ENCODE measurements at regions not wholly inside any gene's neighbourhood (a gene's known extent, or its start where the extent isn't known, plus 50 kb on each side); places are given as distances from the start of the nearest gene placed in this dataset.

GRCh38 chr9:23907343-23907742, 81.3 kb upstream of the ELAVL2 start:
- no peaks in the 10 kb centered on the region for H3K27me3 ChIP-seq (ENCODE audit: control insufficient read depth, insufficient read depth, low read length, poor library complexity, severe bottlenecking)
- no peak overlapping the region for H3K4me3 ChIP-seq (ENCODE audit: low read length)
- no peak overlapping the region for H3K4me3 Mint-ChIP-seq
- H3K27ac Mint-ChIP-seq, result no peak overlapping the region
- H3K27me3 Mint-ChIP-seq (ENCODE audit: insufficient read depth), result no peaks in the 10 kb centered on the region
- H3K36me3 Mint-ChIP-seq (ENCODE audit: low read depth), result no peaks in the 10 kb centered on the region
- H3K9me3 ChIP-seq (ENCODE audit: control insufficient read depth, low read length), result no peaks in the 10 kb centered on the region
- H3K9ac ChIP-seq (ENCODE audit: extremely low read depth, low read length, poor library complexity, severe bottlenecking), result no peak overlapping the region
- TF ChIP-seq, protein P1, sequence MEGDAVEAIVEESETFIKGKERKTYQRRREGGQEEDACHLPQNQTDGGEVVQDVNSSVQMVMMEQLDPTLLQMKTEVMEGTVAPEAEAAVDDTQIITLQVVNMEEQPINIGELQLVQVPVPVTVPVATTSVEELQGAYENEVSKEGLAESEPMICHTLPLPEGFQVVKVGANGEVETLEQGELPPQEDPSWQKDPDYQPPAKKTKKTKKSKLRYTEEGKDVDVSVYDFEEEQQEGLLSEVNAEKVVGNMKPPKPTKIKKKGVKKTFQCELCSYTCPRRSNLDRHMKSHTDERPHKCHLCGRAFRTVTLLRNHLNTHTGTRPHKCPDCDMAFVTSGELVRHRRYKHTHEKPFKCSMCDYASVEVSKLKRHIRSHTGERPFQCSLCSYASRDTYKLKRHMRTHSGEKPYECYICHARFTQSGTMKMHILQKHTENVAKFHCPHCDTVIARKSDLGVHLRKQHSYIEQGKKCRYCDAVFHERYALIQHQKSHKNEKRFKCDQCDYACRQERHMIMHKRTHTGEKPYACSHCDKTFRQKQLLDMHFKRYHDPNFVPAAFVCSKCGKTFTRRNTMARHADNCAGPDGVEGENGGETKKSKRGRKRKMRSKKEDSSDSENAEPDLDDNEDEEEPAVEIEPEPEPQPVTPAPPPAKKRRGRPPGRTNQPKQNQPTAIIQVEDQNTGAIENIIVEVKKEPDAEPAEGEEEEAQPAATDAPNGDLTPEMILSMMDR (conservative IDR thresholded peaks at IDR 0.05), result no peak
- no peaks in the 10 kb centered on the region for H3K9me3 Mint-ChIP-seq
- H3K27ac ChIP-seq (ENCODE audit: low read depth, low read length), result no peak overlapping the region
- no peak for DNase-seq
- WGBS, 2 experiments (ENCODE audit: insufficient coverage in 1 of 2, insufficient read length in 1 of 2), result 100% methylated on average over 1 of the region's 1 CpG; no CpG with 5 or more reads in 1 of the 2 experiments
- H3K4me1 ChIP-seq (ENCODE audit: control insufficient read depth, insufficient read depth, low read length), result no peaks in the 10 kb centered on the region
- H3K4me1 Mint-ChIP-seq, result no peaks in the 10 kb centered on the region
- no peaks in the 10 kb centered on the region for H3K36me3 ChIP-seq (ENCODE audit: control insufficient read depth, insufficient read depth, low read length)

DNA sequence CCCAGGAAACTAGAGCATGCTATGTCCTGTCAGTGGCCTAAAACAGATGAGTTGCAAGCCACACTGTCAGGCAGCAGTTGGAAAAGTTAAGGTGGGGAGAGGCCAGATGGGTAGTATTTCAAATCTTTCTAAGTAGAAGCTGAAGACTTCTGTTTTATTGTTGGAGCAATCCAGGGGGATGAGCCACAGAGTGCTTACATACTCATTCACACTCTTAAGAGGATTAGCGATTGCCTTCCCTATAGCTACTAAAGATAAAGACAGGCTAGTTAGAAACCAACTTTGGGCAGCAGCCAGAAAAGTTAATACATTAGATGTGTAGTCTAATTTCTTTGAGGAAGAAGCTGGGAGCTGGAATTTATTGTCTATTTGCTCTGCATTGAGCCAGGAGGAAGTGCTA, 61.7 kb upstream of the ELAVL2 start:
- Mint-ChIP-seq H3K27me3 (ENCODE audit: insufficient read depth) (peaks cover 75% of the 10 kb centered on the region), H3K27ac (no peak overlapping the region), H3K4me3 (no peak overlapping the region), H3K9me3 (peaks cover 24% of the 10 kb centered on the region), H3K4me1 (peaks cover 4% of the 10 kb centered on the region), H3K36me3 (ENCODE audit: low read depth) (no peaks in the 10 kb centered on the region)
- no peak for DNase-seq
- Histone ChIP-seq H3K9ac (ENCODE audit: extremely low read depth, low read length, poor library complexity, severe bottlenecking) (no peak overlapping the region), H3K36me3 (ENCODE audit: control insufficient read depth, insufficient read depth, low read length) (no peaks in the 10 kb centered on the region), H3K4me3 (ENCODE audit: low read length) (no peak overlapping the region), H3K4me1 (ENCODE audit: control insufficient read depth, insufficient read depth, low read length) (no peaks in the 10 kb centered on the region), H3K9me3 (ENCODE audit: control insufficient read depth, low read length) (peaks cover 39% of the 10 kb centered on the region), H3K27ac (ENCODE audit: low read depth, low read length) (no peak overlapping the region), H3K27me3 (ENCODE audit: control insufficient read depth, insufficient read depth, low read length, poor library complexity, severe bottlenecking) (peaks cover 85% of the 10 kb centered on the region)
- WGBS, 2 experiments (ENCODE audit: insufficient coverage in 1 of 2, insufficient read length in 1 of 2), result 44% methylated on average over 1 of the region's 1 CpG; no CpG with 5 or more reads in 1 of the 2 experiments
- TF ChIP-seq, protein P1 (conservative IDR thresholded peaks at IDR 0.05), result no peak
